ENCODE measurements at regions not wholly inside any gene's neighbourhood (a gene's known extent, or its start where the extent isn't known, plus 50 kb on each side); places are given as distances from the start of the nearest gene placed in this dataset.

DNA sequence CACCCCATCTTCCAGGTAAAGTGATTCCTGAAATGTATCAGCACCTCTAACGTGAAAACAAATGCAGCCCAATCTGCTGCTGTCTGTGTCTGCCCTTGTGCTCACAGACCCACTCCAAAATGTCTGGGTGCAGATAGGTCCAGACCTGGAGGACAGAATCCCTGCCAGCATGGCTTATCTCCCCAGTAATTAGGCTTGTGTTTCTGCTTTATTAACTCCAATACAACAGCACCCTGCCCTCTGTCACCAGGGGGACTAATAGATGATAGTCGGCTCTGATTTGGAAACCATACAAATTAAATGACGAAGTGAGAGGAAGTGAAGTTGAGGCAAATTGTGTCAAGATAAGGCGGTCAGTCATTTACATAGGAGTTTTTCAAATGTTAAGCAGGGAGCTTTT lies 608.3 kb upstream of the SALL1 start:
- DNase-seq: no peak

DNA sequence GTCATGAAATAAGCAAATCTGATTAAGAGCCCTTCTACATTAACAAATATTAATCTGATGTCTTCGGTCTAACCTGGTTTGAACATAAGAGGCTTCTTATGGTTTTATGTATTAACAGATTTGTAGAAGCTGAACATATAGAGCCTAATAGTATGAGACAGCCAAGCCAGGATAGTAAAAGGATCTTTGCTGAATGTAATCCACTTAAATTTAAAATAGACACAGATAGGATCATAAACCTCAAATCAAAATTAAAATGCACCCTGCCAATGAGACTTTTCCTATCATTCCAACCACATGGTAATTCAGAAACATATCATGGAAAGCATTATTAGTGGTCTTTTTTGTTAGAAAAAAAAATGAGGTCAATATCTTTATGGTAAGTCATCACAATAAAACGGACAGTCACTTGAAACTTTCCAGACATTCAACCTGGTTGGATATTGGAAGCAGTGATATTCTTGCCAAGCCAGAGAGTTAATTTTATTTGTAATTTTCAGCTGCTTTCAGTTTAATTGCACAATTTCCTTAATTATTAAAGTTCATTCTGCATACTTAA lies 606.9 kb upstream of the SALL1 start:
- DNase-seq: no peak

DNA sequence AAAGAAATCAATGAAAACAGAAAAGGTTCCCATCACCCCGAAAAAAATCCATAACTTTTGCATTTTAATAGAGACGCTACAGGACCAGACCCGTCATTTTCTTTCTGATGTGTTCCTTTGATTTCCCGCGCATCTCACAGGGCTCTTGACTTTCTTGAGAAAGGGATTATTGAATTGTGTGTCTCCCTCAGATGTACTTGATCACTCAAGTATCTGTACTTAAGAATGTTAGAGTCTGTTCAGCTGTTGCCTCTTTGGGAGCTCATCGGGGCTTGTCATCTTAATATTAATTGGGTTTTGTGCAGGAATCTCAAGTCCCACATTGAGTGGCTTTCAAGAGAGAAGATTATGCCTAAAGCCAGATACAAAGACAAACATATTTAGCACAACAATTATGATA lies 606.4 kb upstream of the SALL1 start:
- no peak for DNase-seq

DNA sequence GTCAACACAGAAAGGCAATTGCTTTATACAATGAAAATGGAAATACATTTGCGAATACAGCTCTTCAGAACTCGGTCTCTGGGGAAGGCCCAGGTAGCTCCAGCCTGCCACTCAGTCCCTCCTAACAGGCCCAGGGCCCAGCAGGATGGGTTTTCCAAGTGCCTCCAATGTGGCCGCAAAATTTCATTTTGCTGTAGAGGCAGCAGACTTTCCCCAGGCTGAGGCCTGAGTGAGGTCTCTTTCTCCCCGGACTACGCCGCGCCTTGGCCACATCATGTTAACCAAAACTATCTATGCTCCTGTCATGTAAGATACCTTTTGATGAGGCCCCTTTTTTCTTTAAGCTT lies 606.0 kb upstream of the SALL1 start:
- DNase-seq: no peak

DNA sequence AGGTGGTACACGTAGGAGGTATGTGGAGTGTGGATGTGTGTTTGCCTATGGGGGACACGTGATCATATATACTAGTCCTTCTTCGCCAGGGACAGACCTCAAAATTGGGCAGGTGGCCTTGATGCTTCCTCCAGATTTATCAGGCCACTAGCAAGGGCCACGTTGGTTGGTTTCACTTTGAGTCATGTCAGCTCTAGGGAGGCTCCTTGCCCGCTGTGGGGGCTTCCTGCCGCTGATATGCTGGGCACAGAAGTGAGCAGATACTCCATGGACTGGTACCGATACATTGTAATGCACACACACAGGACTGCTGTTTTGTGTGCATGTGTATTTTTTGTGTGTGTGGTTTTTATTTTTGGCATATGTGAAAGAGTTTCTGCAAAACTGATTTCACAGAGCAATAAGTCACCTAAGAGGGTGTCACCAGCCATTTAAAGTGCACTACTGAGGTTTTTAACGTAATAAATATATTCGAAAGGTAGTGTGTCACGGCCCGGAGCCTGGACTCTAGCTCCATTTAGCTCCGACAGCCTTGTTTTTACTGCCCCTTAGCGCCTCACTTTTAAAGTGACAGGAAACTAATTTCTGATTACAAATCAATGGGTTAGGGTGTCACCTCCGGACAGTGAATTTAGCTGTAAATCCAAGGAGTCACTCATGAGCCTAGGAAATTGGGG lies 605.5 kb upstream of the SALL1 start:
- no peak for DNase-seq

DNA sequence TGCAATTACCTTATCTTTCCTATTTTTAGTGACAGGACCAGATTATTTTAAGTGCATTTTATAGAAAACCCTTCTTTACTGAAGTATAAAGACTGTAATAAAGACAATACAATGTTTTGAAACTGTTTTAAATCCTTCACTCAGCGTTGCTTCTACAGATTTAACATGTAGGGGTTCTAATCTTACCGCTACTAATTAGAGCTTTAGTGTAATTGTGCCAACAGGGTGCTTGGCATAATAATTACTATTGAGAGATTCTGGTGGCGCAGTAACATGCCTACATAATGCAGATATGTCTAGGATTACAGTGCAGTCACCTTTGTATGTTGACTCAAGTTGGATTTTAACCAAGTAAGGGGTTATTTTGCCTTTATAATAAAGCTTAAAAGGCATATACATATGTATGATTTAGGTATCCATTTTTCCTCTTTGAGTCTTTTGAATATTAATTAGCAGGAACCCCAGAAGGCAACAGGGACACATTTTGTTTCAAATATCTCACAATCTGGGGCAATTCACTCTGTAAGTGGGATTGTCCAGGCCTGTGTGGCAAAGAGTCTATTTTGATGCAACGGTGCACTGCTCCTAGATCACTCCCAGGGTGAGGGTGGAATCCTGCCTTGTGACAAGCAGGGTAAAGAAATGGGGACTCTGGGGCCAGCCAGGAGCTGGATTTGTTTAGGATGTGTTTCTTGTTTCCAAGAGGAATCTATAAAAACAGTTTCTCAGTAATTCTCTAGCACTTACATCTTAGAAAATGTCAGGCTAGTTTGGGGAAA lies 604.7 kb upstream of the SALL1 start:
- no peak for DNase-seq

DNA sequence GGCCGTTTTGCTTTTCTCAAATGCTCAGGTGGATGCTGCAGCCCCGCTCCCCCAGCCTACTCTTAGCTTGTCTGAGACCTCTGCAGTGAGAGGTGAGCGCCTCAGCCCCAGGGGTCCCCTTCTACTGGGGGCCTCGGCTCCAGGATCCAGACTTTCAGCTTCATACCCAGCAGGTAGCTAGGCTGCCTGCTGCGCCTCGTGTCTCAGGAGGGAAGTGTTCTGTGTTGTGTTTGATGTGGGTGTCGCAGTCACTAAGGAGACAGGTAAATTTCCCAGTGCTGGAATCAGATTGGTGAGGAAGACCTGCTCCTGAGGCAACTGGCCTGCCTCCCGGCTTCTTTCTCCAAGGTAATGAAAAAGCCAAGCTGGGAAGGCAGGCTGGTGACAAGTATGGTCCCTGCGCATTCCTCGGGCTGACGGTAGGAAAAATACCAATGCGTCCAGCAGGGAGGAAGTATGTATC lies 604.0 kb upstream of the SALL1 start:
- DNase-seq: no peak

DNA sequence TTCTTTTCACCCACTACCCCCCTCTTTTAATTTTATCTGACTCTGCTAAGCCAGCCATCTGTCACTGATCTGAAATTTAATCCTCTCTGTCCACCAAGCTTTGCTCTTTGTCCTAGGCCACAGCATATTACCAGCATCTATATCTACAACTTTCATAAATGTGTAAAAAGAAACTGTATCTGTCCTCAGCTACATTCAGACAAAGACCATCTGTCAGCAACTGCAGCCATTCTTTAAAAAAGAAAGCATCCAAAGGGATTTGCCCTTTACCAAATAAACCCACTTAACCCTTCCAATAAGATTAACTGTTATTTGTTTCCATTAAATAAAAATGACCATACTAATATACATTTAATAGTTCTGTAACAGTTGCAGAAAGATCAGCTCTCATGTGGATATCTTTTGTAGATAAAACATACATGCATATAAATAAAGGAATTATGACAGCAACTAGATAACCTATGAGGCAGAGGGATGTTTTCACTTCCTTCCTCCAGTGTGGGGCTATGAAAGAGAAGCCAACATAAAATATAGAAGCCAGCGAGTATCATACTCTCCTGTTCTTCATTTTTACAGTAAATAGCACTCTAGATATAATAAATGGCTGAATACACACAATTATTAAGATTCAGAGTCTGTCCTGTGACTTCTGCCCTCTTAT lies 602.5 kb upstream of the SALL1 start:
- DNase-seq: no peak

DNA sequence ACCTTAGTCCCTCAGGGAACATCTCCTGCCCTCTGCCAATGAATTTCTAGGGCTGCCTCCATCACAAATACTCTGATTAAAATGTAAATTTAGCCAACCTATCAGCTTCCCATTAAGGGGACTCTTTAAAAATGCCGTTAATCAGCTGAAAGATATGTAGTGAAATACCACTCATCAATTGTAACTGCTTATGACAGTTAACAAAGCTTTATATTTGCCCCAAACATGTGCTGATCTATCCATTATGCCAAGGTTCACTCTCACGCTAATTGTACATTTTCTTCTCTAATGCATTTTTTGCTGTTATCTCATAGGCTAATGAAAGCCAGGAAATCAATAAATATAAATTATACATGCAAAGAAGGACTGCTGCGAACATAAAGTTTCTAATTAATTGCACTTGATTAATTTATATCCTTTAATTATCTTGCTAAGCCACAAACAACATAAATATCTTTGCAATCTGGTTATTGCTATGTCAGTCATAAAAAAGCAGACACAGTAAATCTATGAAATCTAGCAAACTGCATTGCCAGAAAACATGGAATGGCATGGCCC lies 601.4 kb upstream of the SALL1 start:
- DNase-seq: no peak

DNA sequence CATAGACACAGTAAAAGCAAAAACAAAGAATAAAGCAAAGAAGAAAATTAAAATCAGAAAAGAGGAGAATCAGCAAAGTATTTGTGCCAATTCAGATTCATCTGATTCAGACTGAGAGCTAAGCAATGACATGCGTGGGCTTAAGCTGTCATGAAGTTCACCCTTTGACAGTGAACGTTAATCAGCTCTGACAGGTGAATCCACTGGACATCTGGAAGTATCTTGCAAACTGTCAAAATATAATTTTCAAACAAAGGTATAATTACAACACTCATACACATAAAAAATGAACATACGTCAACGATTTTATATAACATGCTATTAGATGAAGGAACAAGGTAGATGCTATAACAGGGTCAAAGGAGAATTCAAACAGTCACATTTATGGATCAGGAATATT lies 596.3 kb upstream of the SALL1 start:
- DNase-seq: no peak

DNA sequence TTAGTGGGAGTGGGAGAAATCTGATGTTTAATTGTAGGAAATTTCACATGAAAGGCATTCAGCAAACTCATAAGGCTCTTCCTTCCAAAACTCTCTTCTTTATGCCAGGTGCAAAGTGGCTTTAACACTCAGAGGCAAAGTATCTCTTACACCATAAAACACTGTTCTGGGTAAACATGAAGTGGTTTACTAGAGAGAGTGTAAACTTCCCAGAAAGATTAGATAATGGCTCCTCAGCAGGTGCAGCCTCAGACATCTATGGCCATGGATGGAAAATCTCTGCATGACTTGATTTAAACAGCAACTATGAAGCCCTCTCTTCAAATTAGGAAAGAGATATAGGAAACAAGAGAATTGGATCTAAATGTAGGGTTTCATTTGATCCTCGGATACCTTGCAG lies 583.1 kb upstream of the SALL1 start:
- DNase-seq: peak; percentile 40

DNA sequence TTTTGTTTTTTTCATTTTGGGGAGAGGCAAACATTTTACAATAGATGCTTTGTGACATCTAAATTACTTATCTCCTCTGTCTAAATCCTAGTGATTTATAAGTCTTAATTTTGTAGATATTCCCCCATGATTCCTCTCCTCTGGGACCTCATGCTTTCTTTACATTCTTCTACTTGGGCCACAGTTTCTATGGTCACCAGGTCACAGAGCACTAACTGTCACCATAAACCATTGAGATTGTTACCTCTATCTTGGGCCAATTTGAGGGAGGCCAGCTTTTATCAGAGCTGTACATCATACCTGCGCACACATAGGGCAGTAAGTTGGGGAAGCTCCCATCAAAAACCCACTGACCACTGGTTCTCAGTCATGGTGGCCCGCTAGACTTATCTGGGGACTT lies 582.1 kb upstream of the SALL1 start:
- no peak for DNase-seq

DNA sequence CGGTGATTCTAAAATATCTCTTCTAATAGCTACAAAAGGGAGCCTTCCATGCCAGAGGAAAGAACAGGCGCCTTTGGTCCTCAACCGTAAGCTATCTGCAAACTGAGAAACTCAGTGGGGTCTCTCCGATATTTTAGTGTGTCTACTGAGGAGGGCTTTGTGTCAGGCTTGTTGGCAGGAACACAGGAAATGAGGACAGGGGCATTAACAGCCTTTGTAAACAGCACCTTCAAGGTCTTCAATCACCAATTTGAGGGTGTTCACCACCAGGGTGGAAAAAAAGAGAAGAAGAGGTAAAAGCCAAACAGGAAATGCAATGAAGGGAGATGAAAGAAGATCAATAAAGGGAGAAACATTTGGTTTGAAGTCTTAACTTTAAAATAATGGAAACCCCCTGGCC lies 580.1 kb upstream of the SALL1 start:
- DNase-seq: no peak

DNA sequence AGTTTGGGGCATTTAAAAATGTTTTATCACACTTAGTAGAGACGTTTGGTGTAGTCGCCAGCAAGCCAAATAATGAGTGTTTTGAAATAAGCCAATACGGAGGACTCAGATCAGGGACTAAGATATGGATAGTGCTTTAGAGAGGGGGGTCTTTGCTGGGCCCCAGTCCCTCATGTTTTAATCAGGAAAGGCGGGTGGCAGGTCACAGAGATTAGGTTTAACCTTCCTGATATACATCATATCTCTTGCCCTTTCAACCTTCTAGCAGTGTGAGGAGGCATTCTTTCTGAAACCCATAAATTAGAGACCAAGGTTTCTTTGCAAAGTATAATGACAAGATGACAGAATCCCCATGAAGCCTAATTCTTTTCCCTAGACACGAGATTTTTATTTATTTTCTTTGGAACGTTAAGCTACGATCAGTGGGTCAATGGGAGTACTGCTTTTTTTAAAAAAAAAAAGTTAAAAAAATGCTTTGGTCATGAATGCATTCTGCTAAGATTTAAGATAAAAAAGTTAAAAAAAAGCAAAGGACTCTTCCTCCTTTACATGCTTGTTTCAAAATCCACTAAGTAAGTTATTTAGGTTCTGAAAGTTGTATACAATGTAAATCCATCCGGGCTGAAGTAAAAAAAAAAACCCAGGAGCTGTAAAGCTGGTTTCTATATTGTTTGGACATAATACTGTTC lies 572.1 kb upstream of the SALL1 start:
- no peak for DNase-seq

DNA sequence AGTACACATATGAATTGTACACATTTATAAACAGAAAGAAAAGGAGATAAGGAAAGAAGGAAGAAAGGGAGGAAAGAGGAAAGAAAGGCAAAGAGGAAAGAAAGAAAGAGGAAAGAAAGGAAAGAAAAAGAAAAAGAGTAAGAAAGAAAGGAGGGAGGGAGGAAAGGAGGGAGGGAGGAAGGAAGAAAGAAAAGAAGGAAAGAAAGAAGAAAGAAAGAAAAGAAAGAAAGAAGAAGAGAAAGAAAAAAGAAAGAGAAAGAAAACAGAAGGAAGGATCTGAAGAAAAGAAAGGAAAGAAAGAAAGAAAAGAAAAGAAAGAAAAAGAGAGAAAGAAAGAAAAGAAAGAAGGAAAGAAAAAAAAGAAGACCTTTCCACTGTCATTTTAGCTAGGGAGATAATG lies 571.4 kb upstream of the SALL1 start:
- no peak for DNase-seq

DNA sequence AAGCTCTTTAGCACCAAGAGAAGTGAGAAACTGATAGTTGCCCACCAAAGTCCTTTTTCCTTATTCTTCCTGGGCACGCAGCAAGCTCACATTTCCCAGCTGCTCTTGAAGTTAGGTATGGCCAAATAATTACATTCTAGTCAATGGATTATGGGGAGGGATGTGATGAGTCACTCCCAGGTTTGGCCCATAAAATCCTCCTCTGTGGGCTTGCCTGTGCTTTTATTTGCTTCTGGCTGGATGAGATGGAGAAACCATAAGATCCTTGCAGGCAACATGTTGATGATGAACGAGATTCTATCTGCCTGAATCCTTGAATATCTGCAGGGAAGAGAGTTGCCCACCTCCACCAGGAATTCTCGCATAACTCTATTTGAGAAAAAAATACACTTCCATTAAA lies 568.3 kb upstream of the SALL1 start:
- no peak for DNase-seq

DNA sequence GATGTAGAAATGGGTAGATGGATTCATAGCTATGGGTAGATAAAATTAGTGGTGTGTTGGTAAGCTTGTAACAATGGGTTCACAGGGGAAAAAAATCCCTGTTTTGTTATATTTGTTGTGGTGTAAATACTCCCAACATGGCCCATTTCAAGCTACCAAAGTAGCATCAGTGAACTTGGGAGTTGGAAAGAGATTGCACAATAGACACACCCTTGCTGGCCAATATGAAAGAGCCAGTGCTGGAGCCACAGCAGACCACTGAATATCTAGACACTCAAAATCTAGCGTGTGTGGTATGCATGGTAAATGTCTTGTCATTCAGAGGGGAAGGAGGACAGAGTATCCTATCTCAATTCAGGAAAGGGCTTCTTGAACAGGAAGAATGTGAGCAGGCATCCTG lies 565.1 kb upstream of the SALL1 start:
- DNase-seq: no peak

DNA sequence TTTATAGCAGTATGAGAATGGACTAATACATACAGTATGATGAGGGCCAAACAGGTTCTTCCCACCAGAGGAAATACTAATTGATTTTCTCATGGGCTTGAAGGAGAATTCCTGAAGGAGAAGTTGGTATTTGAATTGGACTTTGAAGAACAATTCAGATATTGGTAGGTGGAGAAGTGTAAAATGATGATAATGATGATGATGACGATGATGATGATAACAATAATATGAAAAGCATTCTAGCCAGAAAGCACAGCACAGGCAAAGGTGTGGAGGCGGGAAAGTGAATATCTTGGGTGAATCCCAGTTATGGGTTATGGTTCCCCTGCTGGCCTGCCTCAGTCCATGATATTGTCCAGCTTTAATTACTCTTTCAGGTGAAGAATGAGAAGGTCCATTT lies 562.4 kb upstream of the SALL1 start:
- DNase-seq: no peak

DNA sequence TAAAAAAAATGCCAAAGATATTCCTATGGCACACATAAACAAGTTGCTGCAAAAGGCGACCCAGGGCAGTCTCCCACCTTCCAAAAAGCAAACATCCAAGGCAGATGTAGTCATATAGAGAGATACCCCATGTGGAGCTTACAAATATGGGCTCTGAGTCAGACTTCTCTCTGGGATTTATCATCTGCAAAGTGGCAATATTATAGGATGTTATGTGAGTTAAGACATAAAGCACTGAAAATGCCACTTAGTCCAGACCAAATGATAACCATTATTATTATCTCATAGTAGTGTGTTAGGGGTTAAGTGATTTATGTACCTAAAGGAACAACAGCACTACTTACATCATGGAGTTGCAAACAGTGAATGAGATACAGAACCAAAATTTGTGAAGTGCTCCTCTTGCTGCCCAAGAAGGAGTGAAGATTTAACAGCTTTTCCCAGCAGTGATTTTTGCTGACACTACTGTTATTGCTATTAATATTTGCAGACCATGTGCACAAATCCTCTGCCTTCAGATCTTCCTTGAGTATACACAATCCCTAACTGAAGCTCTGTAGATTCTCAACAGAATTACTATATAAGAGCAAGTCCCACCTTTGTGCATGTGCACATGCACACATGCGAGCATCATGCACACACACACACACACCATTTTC lies 560.0 kb upstream of the SALL1 start:
- no peak for DNase-seq

DNA sequence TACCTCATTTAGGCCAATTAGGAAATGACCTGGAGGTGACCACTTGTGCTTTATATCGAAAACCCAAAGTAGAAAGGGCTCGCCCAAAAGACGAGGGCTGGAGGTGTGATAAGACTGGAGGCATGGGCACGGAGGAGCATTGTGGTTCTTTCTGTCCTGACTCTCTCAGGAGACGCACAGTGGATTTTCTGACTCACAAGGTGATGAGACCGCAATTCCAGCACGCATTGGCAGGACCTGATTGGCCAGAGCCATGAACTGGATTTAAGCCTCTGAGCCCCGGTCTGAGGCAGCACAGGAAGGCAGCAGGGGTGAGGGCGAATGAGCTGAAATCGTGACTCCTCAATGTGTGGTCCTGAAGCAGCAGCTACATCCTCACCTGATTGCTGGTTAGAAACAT lies 559.1 kb upstream of the SALL1 start:
- no peak for DNase-seq

DNA sequence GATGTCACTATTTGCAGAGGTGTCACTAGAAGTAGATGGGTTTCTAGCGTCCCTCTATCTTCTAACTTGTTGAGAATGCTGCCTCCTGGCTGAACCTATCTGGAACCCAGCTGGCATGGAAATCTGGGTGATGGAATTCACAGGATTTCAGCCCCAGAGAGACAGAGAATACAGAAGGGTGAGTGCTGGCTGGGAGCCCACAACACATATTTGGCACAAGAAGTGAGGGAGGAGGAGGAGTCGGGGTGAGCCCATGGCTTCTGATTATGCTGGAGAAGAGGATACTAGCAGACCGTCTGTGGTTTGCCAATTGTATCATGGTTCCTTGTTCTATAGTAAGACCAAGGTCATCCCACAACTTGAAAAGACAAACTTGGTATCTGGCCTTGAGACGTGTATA lies 557.8 kb upstream of the SALL1 start:
- DNase-seq: no peak

DNA sequence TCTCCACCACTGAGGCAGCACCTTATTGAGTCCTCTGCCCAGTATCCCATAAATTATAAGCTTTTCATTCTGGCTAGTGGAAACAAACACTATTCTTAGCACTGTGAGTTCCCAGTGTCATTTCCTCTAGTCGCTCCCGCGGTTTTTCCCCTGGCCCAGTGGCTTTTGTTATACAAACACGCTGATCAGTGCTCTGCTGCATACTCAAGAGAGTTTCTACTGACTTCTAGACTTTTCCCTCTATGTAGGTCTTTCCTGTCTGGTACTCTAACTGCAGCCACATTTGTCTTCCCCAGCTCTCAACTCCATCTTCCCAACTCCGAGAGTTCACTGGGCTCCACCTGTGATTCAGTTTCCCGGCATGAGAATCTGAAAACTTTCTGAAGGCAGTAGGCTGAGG lies 556.6 kb upstream of the SALL1 start:
- no peak for DNase-seq

DNA sequence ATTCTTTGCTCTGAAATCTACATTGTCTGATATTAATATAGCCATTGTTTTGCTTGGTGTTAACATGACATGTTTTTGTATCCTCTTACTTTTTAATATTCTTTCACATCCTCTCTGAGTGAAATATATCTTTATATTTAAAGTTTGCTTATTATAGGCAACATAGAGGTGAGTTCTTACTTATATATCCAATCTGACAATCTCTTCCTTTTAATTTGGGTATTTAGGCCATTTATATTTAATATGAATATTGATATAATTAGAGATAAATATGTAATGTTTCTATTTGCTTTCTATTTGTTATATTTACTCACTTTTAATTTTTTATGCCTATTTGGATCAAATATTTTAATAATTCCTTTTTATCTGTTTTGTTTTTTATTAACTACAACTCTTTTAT lies 554.1 kb upstream of the SALL1 start:
- no peak for DNase-seq
